Adrenal gland (tissue), 9 donors: ENCODE measurements at regions not wholly inside any gene's neighbourhood (a gene's known extent, or its start where the extent isn't known, plus 50 kb on each side); places are given as distances from the start of the nearest gene placed in this dataset.

Experiments
- DNase-seq, 7 donors: peaks; one replicate each; pipeline ENCODE4 v3.0.0-alpha.2; 2019 to 2020
- H3K27ac ChIP-seq, 5 donors: fragments of 200-600 bp; sonication (generic) in 4 of 5; 1 replicate in 3 of 5; 2 replicates in 2 of 5; pipeline versions ENCODE4 v1.5.1 to v1.8.0; 2016 to 2020; ENCODE audit warnings: mild to moderate bottlenecking in 1 of 5
- H3K27me3 ChIP-seq: fragments of 200-600 bp; 2 replicates; pipeline ENCODE4 v1.8.0; 2021
- H3K36me3 ChIP-seq, 2 donors: fragments of 200-600 bp; replicated peaks in 1 of 2; 1 replicate in 1 of 2; 2 replicates in 1 of 2; pipeline versions ENCODE4 v1.5.1 to v1.8.0; 2018 to 2022
- H3K4me1 ChIP-seq, 2 donors: fragments of 200-600 bp; replicated peaks in 1 of 2; 1 replicate in 1 of 2; 2 replicates in 1 of 2; pipeline versions ENCODE4 v1.5.1 to v1.8.0; 2018 to 2021
- H3K4me3 ChIP-seq, 4 donors: fragments of 200-600 bp; sonication (generic) in 3 of 4; one replicate each; pipeline ENCODE4 v1.5.1; 2016 to 2018
- H3K9me3 ChIP-seq, 3 donors: fragments of 200-600 bp; sonication (generic) in 1 of 3; replicated peaks in 1 of 3; 1 replicate in 2 of 3; 2 replicates in 1 of 3; pipeline versions ENCODE4 v1.5.1 to v1.8.0; 2016 to 2021
- CTCF ChIP-seq, 6 experiments: fragments of 450-650 bp in 4 of 6; fragments of 200-600 bp in 2 of 6; sonication (generic) in 1 of 6; IDR thresholded peaks; 1 replicate in 5 of 6; 2 replicates in 1 of 6; pipeline versions ENCODE4 v1.5.1 to v1.8.0; 2016 to 2021; ENCODE audit warnings: antibody characterized with exemption in 6 of 6, mild to moderate bottlenecking in 2 of 6, moderate library complexity in 1 of 6
- POLR2A ChIP-seq, 2 donors: fragments of 450-650 bp; IDR thresholded peaks; one replicate each; pipeline ENCODE4 v1.6.1; 2017; ENCODE audit warnings: antibody characterized with exemption in 2 of 2, mild to moderate bottlenecking in 2 of 2, moderate library complexity in 1 of 2
- WGBS, 4 donors: extraction: QIAGEN DNeasy Blood & Tissue Kit in 2 of 4; methylation state at CpG; one replicate each; pipeline versions ENCODE4 v1.1.5 to v1.1.7; 2013 to 2017; 5-methylcytosine and 5-hydroxymethylcytosine counted together
- intact Hi-C, 2 donors: fragments of 100-400 bp; cut with DNase I; formaldehyde crosslinking; loops; one replicate each; pipeline versions ENCODE4 v1.14.1 to v1.15.0; 2022 to 2023
- donor health status: healthy with polysubstance abuse.
- donor health status: Bipolar disorder and iron deficiency.
- donor health status: DM: yes; HTN: yes; CAD: no.
- donor health status: DM: no; HTN: no; CAD: no.
- donor health status: DM: no; HTN: no; CAD: no.

DNA sequence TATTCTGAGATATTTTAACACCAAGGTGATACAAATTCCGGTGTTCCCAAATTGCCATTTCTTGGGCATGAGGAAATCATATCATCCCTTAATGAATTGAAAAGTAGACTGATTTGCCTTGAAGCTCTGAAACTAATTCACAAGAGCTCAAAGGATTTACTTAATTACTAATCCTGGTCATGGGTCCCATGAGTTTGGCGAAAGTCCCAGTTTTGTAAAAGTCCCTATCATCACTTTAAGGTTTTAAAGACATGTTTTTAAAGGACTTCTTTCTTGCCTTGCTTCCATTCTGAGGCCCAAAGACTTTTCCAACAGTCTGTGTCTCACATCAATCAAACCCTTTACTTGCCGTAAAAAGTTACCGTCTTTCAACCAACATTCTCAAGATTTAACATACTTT lies 377.9 kb downstream of the DNAJB9 start:
- Histone ChIP-seq H3K27ac (no peak overlapping the region), H3K9me3 (no peaks in the 10 kb centered on the region), H3K27me3 (no peaks in the 10 kb centered on the region), H3K4me3 (no peak overlapping the region), H3K36me3 (no peaks in the 10 kb centered on the region), H3K4me1 (no peaks in the 10 kb centered on the region)
- WGBS, 4 donors, result 71 to 89% (median 84%) methylated on average over 4 of the region's 4 CpGs
- no peak for TF ChIP-seq CTCF (IDR thresholded peaks at IDR 0.05)
- no peak for TF ChIP-seq POLR2A (IDR thresholded peaks at IDR 0.05)
- no peak for DNase-seq
- intact Hi-C loops, result no loop called here

GRCh38 chr7:108972004-108972403 lies 402.3 kb downstream of the DNAJB9 start:
- Histone ChIP-seq H3K36me3 (no peaks in the 10 kb centered on the region), H3K4me3 (no peak overlapping the region), H3K9me3 (no peaks in the 10 kb centered on the region), H3K4me1 (no peaks in the 10 kb centered on the region), H3K27ac (no peak overlapping the region), H3K27me3 (no peaks in the 10 kb centered on the region)
- 39 to 64% (median 55%) methylated on average over 2 of the region's 2 CpGs for WGBS, 4 donors
- intact Hi-C loops, result no loop called here
- no peak for TF ChIP-seq POLR2A (IDR thresholded peaks at IDR 0.05)
- TF ChIP-seq CTCF (IDR thresholded peaks at IDR 0.05), result no peak
- peak; percentile 8 to 56 (median 30) for DNase-seq

DNA sequence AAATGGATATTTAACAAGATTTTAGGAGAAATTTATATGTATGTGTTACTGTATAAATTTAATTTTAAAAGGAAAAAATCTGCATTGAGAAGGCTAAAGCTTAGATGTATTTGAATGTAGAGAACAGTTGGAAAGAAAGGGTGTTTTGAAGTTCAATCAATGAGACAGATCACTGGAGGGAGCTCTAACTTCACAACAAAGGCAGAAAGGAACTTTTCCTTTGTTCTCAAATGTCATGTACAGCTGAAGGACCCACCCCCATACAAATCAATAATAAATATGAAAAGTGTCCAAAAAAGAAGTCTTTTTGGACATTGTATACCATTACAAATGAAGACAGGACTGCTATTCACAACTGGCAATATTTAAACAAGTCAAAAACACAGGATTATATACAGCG lies 403.4 kb downstream of the DNAJB9 start:
- WGBS, 4 donors, result 90 to 97% (median 94%) methylated on average over 1 of the region's 1 CpG

GRCh38 chr7:108974641-108975040 lies 405.0 kb downstream of the DNAJB9 start:
- WGBS, 4 donors, result 43 to 80% (median 66%) methylated on average over 1 of the region's 1 CpG
- Histone ChIP-seq H3K4me3 (no peak overlapping the region), H3K36me3 (no peaks in the 10 kb centered on the region), H3K27me3 (no peaks in the 10 kb centered on the region), H3K4me1 (no peaks in the 10 kb centered on the region), H3K27ac (no peak overlapping the region), H3K9me3 (peaks cover 0 to 4% (median 0%) of the 10 kb centered on the region in 3 donors)
- DNase-seq, result no peak
- intact Hi-C loops, result no loop called here
- no peak for TF ChIP-seq POLR2A (IDR thresholded peaks at IDR 0.05)
- no peak for TF ChIP-seq CTCF (IDR thresholded peaks at IDR 0.05)

More for the DNA sequence above, 403.4 kb downstream of the DNAJB9 start:
- Histone ChIP-seq H3K27me3 (no peaks in the 10 kb centered on the region), H3K4me1 (no peaks in the 10 kb centered on the region), H3K36me3 (no peaks in the 10 kb centered on the region), H3K9me3 (no peaks in the 10 kb centered on the region), H3K27ac (no peak overlapping the region), H3K4me3 (no peak overlapping the region)
- no peak for TF ChIP-seq CTCF (IDR thresholded peaks at IDR 0.05)
- TF ChIP-seq POLR2A (IDR thresholded peaks at IDR 0.05), result no peak
- intact Hi-C loops, result no loop called here
- DNase-seq, result no peak
